IMR-90 (cell line): ENCODE measurements at regions not wholly inside any gene's neighbourhood (a gene's known extent, or its start where the extent isn't known, plus 50 kb on each side); places are given as distances from the start of the nearest gene placed in this dataset.

Experiments used
- ATAC-seq: fragments of 200-7000 bp; cut with Tn5 transposase; 2 replicates; pipeline ENCODE4 v1.9.1; 2020; ENCODE audit warnings: low read depth, mild to moderate bottlenecking, moderate library complexity
- BruUV-seq: library from RNA; stranded (reverse); fragments of 400-500 nt; replicated peaks from 2 replicates; lab custom pipeline; 2021; lab: Mats Ljungman, UMichigan
- CTCF ChIA-PET: fragments of 300-600 bp; formaldehyde crosslinking; extraction: SDS; loops from one replicate; lab custom pipeline; 2021; ENCODE audit warnings: antibody characterized with exemption; lab: Yijun Ruan, JAX
- POLR2A ChIA-PET: fragments of 300-600 bp; sonication (Branson Sonifier 250); formaldehyde crosslinking; loops from one replicate; lab custom pipeline; 2022; ENCODE audit warnings: antibody characterized with exemption; ENCODE audit not compliant: unreplicated experiment; lab: Charles Lee
- DNase-seq: peaks from one replicate; pipeline ENCODE4 v3.0.0; 2013
- H2AFZ ChIP-seq: replicated peaks from 2 replicates; pipeline ENCODE3; 2013; ENCODE audit warnings: low read length, mild to moderate bottlenecking; ENCODE audit not compliant: poor library complexity
- H2AK5ac ChIP-seq: 2 replicates; pipeline ENCODE4 v1.6.1; 2013; ENCODE audit warnings: low read depth, low read length, inconsistent platforms
- H2AK9ac ChIP-seq: replicated peaks from 2 replicates; pipeline ENCODE3; 2013; ENCODE audit warnings: mild to moderate bottlenecking, low read depth, low read length, moderate library complexity; ENCODE audit not compliant: poor library complexity
- H2BK120ac ChIP-seq: 2 replicates; pipeline ENCODE4 v1.6.1; 2013; ENCODE audit warnings: low read depth, low read length, inconsistent platforms
- H2BK15ac ChIP-seq: 3 replicates; pipeline ENCODE4 v1.6.1; 2013; ENCODE audit warnings: low read depth, low read length, inconsistent platforms
- H2BK20ac ChIP-seq: 2 replicates; pipeline ENCODE4 v1.6.1; 2013; ENCODE audit warnings: low read depth, mild to moderate bottlenecking, inconsistent platforms, low read length, moderate library complexity
- H2BK5ac ChIP-seq: 2 replicates; pipeline ENCODE4 v1.6.1; 2013; ENCODE audit warnings: mild to moderate bottlenecking, low read depth, low read length, inconsistent platforms; ENCODE audit not compliant: poor library complexity, severe bottlenecking
- H3K14ac ChIP-seq: replicated peaks from 2 replicates; pipeline ENCODE4 v1.6.1; 2013; ENCODE audit warnings: low read depth, low read length, inconsistent platforms
- H3K18ac ChIP-seq: 2 replicates; pipeline ENCODE4 v1.6.1; 2013; ENCODE audit warnings: low read depth, low read length, control low read depth
- H3K23ac ChIP-seq: 2 replicates; pipeline ENCODE4 v1.6.1; 2013; ENCODE audit warnings: low read depth, low read length, inconsistent platforms
- H3K27ac ChIP-seq: 2 replicates; pipeline ENCODE4 v1.5.1; 2013; ENCODE audit warnings: mild to moderate bottlenecking, control low read depth, low read length; ENCODE audit not compliant: insufficient read depth
- H3K27me3 ChIP-seq: 2 replicates; pipeline ENCODE4 v1.6.1; 2013; ENCODE audit warnings: low read length; ENCODE audit not compliant: control insufficient read depth, insufficient read depth
- H3K36me3 ChIP-seq: 2 replicates; pipeline ENCODE4 v1.6.1; 2013; ENCODE audit warnings: low read length, mixed read lengths; ENCODE audit not compliant: control insufficient read depth, insufficient read depth
- H3K4ac ChIP-seq: 2 replicates; pipeline ENCODE4 v1.6.1; 2013; ENCODE audit warnings: low read depth, low read length, inconsistent platforms
- H3K4me1 ChIP-seq: 2 replicates; pipeline ENCODE4 v1.6.1; 2013; ENCODE audit warnings: low read length, mixed read lengths; ENCODE audit not compliant: control insufficient read depth, insufficient read depth
- H3K4me2 ChIP-seq: 2 replicates; pipeline ENCODE4 v1.6.1; 2013; ENCODE audit warnings: low read depth, mild to moderate bottlenecking, control low read depth, low read length, moderate library complexity
- H3K4me3 ChIP-seq: 2 replicates; pipeline ENCODE4 v1.5.1; 2013; ENCODE audit warnings: low read depth, mild to moderate bottlenecking, control low read depth, low read length, moderate library complexity; ENCODE audit not compliant: insufficient read depth
- H3K56ac ChIP-seq: 2 replicates; pipeline ENCODE4 v1.6.1; 2013; ENCODE audit warnings: low read length, inconsistent platforms; ENCODE audit not compliant: insufficient read depth; ENCODE audit errors: extremely low read depth
- H3K79me1 ChIP-seq, 2 experiments: 2 replicates each; pipeline ENCODE4 v1.6.1; 2013; ENCODE audit warnings: low read length in 2 of 2, inconsistent platforms in 1 of 2, low read depth in 1 of 2
- H3K9ac ChIP-seq: 2 replicates; pipeline ENCODE4 v1.6.1; 2013; ENCODE audit warnings: low read depth, low read length, control low read depth
- H3K9me1 ChIP-seq: 2 replicates; pipeline ENCODE4 v1.6.1; 2013; ENCODE audit warnings: low read length, inconsistent platforms; ENCODE audit not compliant: insufficient read depth
- H3K9me3 ChIP-seq: 2 replicates; pipeline ENCODE4 v1.6.1; 2013; ENCODE audit warnings: low read length; ENCODE audit not compliant: control insufficient read depth, insufficient read depth
- H4K20me1 ChIP-seq: 2 replicates; pipeline ENCODE4 v1.6.1; 2013; ENCODE audit warnings: low read length, inconsistent platforms; ENCODE audit not compliant: insufficient read depth
- H4K5ac ChIP-seq: 2 replicates; pipeline ENCODE4 v1.6.1; 2013; ENCODE audit warnings: mild to moderate bottlenecking, low read depth, low read length, control low read depth
- H4K8ac ChIP-seq, 2 experiments: 2 replicates each; pipeline ENCODE4 v1.6.1; 2013; ENCODE audit warnings: low read depth in 2 of 2, low read length in 2 of 2, control low read depth in 1 of 2, inconsistent platforms in 1 of 2
- H4K91ac ChIP-seq: 2 replicates; pipeline ENCODE4 v1.6.1; 2013; ENCODE audit warnings: low read depth, low read length, inconsistent platforms; ENCODE audit not compliant: insufficient read depth
- CEBPB ChIP-seq: IDR thresholded peaks from 2 replicates; pipeline ENCODE4 v1.6.1; 2012; ENCODE audit warnings: low read depth, low read length, improper control_type of control experiment
- NFE2L2 ChIP-seq: fragments of 150-350 bp; IDR thresholded peaks from 2 replicates; pipeline ENCODE4 v1.6.1; 2016; ENCODE audit warnings: low read depth, mild to moderate bottlenecking, low read length
- dilution Hi-C: fragments of 300-500 bp; cut with HindIII; formaldehyde crosslinking; loops from one replicate; pipeline ENCODE4 v1.14.3; 2018; ENCODE audit warnings: low sequenced_read_pairs; ENCODE audit not compliant: unreplicated experiment
- in situ Hi-C: fragments of 300-500 bp; cut with MboI; formaldehyde crosslinking; loops from 3 replicates; pipeline ENCODE4 v1.14.3; 2019; ENCODE audit warnings: low sequenced_read_pairs, inconsistent platforms, mixed read lengths
- intact Hi-C: fragments of 100-400 bp; cut with micrococcal nuclease; formaldehyde crosslinking; loops from 2 replicates; pipeline ENCODE4 v1.10.0; 2022

DNA sequence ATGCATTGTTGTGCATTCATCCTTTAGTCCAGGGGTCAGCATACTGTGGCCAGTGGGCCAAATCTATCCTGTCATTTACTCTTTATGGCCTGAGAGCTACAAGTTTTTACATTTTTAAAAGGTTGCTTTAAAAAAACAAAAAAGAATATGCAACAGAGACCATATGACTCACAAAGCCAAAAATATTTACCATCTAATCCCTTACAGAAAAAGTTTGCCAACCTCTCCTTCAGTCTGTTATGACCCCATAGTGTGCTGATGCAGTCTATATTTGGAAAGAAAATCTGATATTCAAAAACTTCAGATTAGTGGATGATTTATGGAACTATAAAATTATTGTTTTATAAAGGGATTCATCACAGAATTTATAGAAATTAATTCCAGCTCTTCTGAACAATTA, 237.5 kb upstream of the IL12A start:
- Histone ChIP-seq H2BK20ac (no peak overlapping the region), H2BK120ac (no peak overlapping the region), H2BK5ac (peak overlapping the region; percentile 79), H3K27me3 (no peaks in the 10 kb centered on the region), H3K27ac (no peak overlapping the region), H3K56ac (no peak overlapping the region), H4K91ac (no peak overlapping the region), H3K4me2 (peak overlapping the region; percentile 69; the same call in 1 of the 2 replicates), H3K18ac (no peak overlapping the region), H2AK9ac (no peak overlapping the region), H3K36me3 (no peaks in the 10 kb centered on the region), H4K5ac (no peak overlapping the region), H4K20me1 (no peaks in the 10 kb centered on the region), H4K8ac (peak overlapping the region in 1 of 2 experiments; percentile 44; a peak in 1 of 4 replicates), H3K79me1 (peaks cover 0 to 3% of the 10 kb centered on the region in 2 experiments; a peak in 2 of 4 replicates), H3K23ac (no peak overlapping the region), H2BK15ac (no peak overlapping the region; the same call in 2 of the 3 replicates), H2AFZ (no peak overlapping the region), H2AK5ac (peak overlapping the region; percentile 67; the same call in 1 of the 2 replicates), H3K9me3 (no peaks in the 10 kb centered on the region), H3K9ac (no peak overlapping the region), H3K4ac (no peak overlapping the region), H3K14ac (no peak overlapping the region), H3K4me1 (peaks cover 5% of the 10 kb centered on the region), H3K9me1 (no peaks in the 10 kb centered on the region; the same call in 1 of the 2 replicates), H3K4me3 (no peak overlapping the region)
- ATAC-seq, result peak; percentile 71
- ChIA-PET CTCF (interaction anchor here (0.7 kb wide), 1 partner anchor 8 kb away, joined by 3 read pairs; no protein-coding TSS in a partner anchor), POLR2A (no interaction called here)
- no TSS peak for BruUV-seq
- TF ChIP-seq NFE2L2 (no peak), CEBPB (peak; percentile 37; the same call in 1 of the 2 replicates)
- DNase-seq, result peak; percentile 52
- intact Hi-C loops (no loop called here), in situ Hi-C loops (no loop called here), dilution Hi-C loops (no loop called here)
